RCC 7860 (cell line): ENCODE measurements at regions not wholly inside any gene's neighbourhood (a gene's known extent, or its start where the extent isn't known, plus 50 kb on each side); places are given as distances from the start of the nearest gene placed in this dataset.
"Not testable (repeated sequence)": the region's sequence is repeated elsewhere in the genome, so short reads cannot be mapped to it uniquely, and the experiment has no call there.

Experiments used
- DNase-seq: peaks from one replicate; pipeline ENCODE4 v3.0.0-alpha.2; 2015; ENCODE audit warnings: low spot score
- FAIRE-seq: peaks from 2 replicates; lab custom pipeline; 2012; peaks lifted over from hg19 to GRCh38; lab: Jason Lieb, UNC

DNA sequence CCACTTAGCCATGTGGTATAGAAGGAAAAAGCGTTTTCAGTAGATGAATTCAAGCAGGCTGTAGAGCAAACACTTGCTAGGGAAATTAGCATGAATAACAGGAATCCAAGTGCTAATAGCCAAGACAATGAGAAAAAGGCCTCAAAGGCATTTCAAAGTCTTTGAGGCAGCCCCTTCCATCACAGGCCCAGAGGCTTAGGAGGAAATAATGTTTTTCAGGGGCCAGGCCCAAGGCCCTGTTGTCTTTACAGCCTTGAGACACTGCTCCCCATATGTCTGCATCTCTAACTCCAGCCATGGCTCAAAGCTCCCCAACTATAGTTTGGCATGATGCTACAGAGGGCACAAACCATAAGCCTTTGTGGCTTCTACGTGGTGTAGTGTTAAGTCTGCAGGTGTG lies 563.5 kb downstream of the TAF11L14 start:
- DNase-seq (no peak), FAIRE-seq (no peak)

DNA sequence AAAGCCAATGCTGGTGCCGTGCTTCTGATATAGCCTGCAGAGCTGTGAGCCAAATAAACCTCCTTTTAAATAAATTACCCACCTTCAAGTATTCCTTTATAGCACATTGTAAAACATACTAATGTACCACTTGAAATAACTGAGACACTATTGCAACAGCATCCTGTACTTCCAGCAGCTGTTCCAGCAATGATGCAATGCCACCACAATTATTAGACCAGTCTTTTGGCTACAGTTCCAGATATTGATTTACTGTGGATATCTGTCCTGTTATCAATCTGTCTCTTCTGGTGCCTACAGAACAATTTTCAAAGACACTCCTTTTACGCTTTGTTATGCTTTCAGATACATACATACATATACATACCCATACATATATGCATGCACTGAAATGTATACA lies 567.9 kb downstream of the TAF11L14 start:
- DNase-seq = no peak
- FAIRE-seq = no peak

DNA sequence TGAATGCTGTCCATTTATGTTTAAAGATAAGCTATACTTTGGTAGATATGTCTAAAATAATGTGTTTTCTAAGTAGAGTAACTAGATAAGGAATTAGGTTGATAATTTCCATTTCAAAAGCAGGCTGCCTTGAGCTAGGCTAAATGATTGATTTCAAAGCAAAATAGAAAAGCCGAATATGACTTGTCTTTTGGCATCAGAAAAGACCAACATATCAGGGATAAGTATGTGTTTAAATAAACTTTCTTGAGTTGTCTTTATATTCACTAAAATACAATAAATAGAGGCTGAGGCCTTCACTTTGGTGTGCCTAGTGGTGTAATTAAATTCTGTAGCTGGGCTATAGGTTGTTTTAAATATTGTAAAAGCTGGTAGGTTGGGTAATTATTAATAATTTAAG lies 569.0 kb downstream of the TAF11L14 start:
- DNase-seq (no peak), FAIRE-seq (no peak)

DNA sequence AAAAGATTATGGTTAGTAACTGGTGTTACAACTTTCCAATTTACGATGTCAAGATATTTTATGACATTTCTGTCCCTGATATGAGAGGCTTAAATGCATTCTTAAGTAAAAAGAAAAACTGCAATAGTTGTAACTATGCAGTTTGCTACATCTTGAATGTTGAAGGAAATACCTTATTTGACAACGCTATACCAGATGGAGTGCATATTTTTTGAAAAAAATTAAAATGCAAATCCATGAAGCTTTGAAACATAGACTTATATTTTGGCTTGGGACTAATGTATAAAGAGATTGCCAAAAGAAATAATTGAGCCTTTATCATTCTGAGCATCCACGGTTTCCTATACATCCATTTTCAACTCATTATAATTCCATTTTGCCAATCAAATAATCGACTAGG lies 579.4 kb downstream of the TAF11L14 start:
- FAIRE-seq = no peak

DNA sequence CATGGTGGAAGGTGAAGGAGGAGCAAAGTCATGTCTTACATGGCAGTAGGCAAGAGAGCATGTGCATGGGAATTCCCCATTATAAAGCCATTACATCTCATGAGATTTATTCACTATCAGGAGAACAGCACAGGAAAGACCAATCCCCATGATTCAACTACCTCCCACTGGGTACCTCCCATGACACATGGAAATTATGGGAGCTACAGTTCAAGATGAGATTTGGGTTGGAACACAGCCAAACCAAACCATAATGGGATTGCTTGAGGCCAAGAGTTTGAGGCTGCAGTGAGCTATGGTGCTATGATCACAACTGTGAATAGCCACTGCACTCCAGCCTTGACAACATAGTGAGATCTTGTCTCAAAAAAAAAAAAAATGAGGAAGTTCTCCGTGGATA lies 581.8 kb downstream of the TAF11L14 start:
- DNase-seq (no peak), FAIRE-seq (no peak)

More for the DNA sequence above, 579.4 kb downstream of the TAF11L14 start:
- no peak for DNase-seq

DNA sequence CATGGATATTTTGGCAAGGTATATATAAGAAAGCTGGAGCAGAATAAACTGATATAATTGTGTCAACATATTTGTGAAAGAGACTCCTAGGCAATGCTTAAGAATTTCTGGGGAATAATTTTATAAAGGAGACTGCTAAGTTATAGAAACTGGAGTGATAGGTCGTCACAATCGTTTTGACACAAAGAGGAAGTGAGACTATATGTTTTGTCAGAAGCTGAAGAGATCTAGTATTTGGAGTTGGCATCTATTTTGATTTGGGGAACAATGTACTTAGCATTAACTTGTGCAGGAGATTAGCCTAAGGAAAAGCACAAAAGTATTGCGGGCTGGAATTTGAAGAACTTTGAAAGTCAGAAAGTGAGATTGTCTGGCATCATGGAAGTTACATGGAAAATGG lies 582.5 kb downstream of the TAF11L14 start:
- FAIRE-seq = no peak

DNA sequence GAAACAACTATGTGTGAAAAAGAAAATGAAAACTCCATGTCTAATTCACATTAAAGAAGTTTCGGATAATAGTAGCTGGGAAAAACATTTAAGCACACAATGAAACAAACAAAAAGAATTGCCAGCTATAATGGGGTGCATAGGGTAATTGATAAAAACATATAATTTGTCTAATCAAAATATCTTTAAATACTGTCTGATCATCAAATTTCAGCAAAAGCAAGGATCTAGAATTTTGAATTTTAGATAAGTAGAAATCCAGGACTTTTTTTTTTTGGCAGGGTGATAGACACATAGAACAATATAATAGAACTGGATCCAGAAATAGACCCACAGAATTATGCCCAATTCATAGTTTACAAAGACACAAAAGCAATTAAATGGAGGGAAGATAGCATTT lies 585.0 kb downstream of the TAF11L14 start:
- FAIRE-seq = no peak
- DNase-seq = no peak

More for the DNA sequence above, 582.5 kb downstream of the TAF11L14 start:
- DNase-seq = no peak

DNA sequence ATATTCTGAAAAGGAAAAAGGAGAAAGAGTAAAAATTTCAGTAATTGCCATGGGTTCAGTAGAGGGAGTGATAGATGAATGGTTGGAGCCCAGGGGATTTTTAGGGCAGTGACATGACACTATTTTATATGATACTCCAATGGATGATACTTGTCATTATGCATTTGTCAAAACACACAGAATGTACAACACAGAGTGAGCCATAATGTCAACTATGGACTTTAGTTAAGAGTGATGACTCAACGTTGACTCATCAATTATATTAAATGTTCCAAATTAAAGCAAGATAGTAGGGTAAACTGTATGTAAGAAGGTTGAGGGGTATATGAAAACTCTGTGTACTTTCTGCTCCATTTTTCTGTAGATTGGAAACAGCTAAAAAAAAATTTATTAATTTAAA lies 586.4 kb downstream of the TAF11L14 start:
- DNase-seq = no peak
- FAIRE-seq = no peak

DNA sequence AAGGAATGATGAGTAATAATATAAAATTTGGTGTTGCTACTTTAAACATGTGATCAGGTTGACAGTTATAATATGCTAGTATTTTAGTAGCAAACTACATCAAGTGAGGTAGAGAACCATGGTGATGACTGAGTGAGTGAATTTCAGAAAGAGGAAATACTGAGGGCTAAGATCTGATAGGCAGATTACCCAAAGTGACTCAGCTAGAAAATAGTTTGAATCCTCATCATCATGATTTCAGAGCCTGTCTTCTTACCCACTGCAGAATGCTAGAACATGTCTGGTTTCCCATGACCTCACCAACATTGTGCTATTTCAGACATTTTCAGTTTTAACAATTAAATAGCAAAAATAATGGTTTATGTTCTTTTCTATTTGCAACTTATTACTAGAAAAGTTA lies 602.1 kb downstream of the TAF11L14 start:
- FAIRE-seq (no peak), DNase-seq (no peak)

DNA sequence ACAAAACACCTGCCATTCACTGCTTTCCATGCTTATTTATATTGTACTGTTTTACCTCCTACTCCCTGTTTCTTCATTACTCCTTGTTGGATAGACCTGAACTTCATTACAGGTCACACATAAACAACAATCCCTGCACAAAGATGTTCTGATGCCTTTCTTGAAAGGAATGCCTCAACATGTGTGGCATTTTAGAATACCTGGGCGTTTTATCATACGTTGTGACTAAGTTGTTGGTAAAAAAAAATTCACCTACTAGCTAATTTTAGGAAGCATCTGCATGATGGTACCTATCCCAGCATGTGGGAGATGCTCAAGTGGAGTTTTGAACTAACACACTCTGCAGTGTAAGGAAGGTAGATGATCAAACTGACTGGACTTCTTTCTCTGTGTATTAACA lies 604.1 kb downstream of the TAF11L14 start:
- no peak for DNase-seq
- FAIRE-seq = no peak

DNA sequence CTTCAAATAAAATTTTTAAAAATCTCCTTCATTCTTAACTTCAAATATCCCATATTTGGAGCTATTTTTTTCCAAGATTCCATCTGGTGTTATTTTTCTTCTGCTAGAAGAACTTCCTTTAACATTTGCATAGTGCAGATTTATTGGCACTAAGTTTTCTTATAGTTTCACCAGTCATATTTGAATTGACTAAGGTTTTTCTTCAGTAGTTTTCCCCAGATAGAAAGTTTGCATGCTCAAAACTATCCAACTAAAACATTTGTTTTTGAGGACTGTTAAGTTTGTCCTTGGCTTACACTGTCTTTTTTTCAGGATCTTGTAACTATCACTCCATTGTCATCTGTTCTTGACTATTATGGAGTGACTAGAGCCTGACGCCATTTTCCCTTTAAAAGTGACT lies 606.7 kb downstream of the TAF11L14 start:
- DNase-seq = no peak
- no peak for FAIRE-seq

DNA sequence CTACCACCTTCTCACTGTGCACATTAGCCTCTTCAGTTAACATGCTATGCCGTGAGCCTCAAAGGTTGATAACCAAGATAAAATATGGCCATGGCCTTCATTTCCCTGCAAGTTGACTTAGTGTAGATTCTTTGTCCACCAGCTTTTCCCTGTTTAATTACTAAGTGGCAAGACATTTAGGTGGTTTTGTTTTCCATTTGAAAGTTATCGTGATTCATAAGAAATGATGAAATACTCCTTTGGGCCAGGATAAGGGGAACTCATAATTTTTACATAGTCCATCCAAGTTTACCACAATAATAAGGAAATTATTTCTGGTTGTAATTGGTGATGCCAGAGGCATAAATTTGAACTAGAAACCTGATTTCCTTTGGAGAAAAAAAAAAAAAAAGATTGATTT lies 609.6 kb downstream of the TAF11L14 start:
- DNase-seq (no peak), FAIRE-seq (no peak)

DNA sequence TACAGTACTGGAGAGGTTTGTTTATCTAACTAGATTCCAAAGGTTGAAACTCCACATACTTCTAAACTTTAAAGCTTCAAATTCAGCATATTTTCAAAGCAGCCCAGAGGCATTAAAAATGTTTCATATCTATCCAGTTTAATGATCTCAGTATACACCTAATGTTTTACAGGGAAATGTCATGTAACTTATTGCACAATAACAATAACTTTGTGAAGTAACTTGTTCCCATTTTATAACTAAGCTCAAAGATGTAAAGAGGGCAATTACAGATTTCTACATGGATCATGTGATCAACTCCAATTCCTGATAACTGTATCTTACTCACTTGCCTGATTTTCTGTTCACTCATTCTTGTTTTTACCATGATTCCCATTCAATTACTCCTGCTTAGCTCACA lies 610.0 kb downstream of the TAF11L14 start:
- DNase-seq (no peak), FAIRE-seq (no peak)

DNA sequence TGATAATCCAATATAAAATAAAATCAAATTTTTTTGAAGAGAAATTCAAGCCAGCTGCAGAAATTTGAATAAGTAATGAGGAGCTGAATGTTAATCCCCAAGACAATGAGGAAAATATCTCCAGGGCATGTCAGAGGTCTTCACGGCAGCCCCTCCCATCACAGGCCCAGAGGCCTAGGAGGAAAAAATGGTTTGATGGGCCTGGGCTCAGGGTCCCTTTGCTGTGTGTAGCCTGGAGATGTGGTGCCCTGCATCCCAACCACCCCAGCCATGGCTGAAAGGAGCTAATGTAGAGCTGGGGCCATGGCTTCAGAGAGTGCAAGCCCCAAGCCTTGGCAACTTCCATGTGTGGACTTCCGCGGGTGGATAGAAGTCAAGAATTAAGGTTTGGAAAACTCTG lies 618.3 kb downstream of the TAF11L14 start:
- no peak for FAIRE-seq
- no peak for DNase-seq

DNA sequence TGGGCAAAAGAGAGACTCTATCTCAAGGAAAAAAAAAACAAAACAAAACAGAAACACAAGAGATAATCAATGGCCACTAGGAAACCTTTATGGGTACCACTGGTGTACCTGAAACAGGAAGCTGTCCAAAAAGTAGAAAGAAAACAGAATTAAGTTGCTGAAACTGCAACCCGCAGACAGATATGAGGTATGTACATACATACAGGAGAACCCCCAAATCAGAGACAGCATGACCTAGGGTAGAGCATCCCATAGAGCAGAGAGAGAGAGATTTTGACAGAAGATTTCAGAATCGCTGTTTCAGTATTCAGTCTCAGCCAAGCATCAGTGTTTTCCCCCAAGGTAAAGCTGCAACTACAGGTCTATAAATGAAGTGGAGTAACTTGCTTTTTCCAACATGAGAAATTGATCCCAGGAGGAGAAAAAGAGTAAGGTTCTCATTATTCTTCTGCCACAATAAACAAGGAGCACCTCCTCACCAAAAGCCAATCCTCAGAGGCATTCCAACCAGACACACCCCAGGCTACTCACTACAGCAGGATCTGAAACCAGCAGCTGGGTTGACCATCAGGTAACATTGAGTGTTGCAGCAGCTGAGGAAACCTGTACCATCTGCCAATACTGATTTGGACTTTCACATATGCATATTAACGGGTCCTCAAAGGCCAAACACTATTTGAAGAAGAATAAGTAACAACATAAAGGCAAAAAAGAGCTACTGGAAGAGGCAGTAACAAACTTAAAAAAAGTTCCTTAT lies 630.0 kb downstream of the TAF11L14 start:
- FAIRE-seq = no peak
- no peak for DNase-seq

DNA sequence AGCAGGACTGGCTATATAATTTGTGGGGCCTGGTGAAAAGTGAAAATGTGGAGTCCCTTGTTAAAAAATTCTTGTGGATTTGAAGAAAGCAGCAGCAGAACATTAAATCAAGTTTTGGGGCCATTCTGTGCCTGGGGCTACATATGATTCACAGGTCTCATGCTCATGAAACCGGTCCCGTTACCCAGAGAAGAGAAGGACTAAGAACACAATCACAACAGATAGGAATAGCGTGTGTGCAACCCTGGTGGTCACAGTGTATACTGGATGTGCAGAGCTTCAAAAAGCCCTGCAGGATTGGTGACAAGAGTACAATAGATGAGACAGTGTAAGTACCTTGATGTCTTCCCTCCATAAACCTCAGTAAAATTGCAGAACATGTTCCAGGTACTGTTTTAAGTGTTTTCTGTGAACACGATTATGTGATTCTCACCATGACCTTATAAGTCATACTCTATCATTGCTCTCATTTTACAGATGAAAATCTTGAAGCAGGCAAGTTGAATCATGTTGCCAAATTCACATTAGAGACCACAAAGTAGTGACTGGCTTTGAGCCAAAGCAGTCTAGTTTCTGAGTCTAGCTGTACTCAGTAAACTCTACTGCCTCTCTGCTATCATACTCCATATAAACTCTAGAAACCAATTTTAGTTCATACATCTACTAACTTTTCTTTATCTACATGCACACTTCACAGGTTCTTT lies 636.5 kb downstream of the TAF11L14 start:
- FAIRE-seq = no peak
- DNase-seq = no peak

DNA sequence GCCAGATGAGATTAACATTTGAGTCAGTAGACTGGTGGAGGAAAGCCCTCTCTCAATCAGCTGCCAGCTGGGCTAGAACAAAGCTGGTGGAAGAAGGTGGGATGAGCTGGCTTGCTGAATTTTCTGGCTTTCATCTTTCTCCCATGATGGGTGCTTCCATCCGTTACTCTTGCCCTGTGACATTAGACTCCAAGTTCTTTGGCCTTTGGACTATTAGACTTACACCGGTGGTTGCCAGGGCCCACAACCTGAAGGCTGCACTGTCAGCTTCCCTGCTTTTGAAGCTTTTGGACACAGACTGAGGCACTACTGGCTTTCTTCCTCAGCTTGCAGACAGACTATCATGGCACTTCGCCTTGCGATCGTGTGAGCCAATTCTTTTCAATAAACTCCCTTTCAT lies 642.7 kb downstream of the TAF11L14 start:
- DNase-seq (no peak), FAIRE-seq (no peak)

DNA sequence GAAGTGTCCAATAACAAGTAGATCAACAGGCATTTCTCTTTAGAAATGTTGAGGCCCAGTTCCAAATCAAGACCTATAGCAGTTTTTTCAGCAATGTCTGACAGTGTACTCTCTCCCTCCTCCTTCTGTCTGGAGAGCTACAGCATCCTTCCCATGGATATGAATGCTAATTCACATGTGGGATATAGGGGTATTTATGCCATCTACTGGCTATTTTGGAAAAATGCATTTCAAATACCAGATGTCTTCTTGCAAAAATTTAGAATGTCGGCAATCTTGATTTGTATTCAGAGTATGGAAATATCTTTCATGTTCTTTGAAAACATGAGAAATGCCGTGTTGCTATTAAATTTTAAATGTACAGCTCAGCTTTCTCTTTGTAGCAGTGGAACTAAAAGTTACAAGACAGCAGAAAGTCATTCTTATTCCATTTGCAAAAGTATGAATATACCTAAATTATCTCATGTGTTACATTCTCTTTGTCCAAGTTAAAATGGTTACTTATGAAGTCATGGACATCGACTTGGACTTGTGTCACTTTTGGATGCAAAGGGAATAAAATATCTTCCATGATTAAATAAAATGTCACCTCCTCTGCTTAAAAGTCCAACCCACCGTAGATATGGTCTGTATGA lies 647.8 kb downstream of the TAF11L14 start:
- DNase-seq (peak; percentile 48), FAIRE-seq (peak; percentile 78)

DNA sequence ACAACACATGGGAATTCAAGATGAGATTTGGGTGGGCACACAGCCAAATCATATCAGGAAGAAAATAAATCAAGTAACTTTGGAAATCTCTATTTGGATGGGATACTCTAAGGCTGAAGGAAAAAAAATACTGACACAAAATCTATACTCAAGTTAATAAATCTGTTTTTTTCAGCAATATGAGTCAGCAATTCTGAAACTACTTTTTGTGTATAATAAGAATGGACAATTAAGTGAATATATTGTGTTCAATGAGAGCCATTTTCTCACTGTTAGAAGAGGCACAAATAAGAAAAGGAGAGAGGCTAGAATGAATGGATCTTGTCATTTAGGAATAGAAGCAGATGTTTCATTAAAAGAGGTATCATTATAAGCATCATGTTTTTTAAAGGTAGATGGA lies 651.0 kb downstream of the TAF11L14 start:
- no peak for DNase-seq
- no peak for FAIRE-seq

DNA sequence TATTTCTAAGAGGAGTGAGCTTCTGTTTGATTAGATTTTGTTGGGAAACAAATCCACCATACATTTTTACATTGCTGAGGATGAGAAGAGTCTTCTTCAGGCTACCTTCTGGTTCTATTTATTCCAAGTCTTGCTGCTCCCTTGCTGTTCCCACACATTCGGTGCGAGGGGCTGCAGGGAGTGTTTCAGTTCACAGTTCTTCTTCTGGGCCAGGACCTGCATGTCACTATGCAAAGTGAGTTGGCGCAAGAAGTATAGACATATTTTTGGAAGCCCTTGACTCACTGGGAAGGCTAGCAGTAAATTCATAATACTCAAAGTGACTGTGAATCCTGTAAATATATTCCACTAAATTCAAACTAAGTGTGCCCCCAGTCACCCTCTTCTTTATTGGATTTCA lies 657.9 kb downstream of the TAF11L14 start:
- DNase-seq (no peak), FAIRE-seq (no peak)

DNA sequence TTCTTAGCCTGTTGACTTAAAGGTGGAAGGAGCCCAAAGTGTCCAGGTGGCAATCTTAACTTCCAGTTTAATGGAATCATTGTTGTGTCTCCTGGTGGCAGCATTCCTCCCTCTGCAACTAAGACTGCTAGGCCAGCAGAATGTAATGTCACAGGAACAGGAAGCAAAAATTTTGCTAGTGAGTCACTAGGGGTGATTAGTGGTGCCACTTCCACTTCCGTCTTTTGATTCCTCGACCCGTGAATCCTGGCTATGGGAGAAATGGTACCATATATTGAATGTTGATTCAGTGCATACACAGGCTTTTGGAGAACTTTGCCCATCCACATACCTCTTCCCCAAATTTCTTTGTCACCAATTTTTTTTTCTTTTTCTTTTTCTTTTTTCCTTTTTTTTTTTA lies 661.4 kb downstream of the TAF11L14 start:
- FAIRE-seq, DNase-seq: not testable (repeated sequence)

DNA sequence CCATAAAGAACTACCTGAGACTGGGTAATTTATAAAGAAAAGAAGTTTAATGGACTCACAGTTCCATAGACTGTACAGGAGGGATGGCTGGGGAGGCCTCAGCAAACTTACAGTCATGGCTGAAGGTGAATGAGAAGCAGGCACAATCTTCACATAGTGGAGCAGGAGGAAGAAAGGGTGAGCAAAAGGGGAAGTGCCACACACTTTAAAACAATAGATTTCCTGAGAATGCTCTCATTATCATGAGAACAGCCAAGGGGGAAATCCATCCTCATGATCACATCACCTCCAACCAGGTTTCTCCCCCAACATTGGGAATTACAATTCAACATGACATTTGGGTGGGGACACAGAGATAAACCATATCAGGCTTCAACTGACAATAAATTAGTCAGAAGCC lies 664.9 kb downstream of the TAF11L14 start:
- DNase-seq (no peak), FAIRE-seq (no peak)
